H1 (cell line): ENCODE measurements at regions not wholly inside any gene's neighbourhood (a gene's known extent, or its start where the extent isn't known, plus 50 kb on each side); places are given as distances from the start of the nearest gene placed in this dataset.

Experiments used
- CTCF ChIA-PET: fragments of 300-600 bp; sonication (Branson Sonifier 250); formaldehyde crosslinking; loops from one replicate; lab custom pipeline; 2021; ENCODE audit not compliant: partially characterized antibody; lab: Charles Lee
- POLR2A ChIA-PET: fragments of 300-600 bp; sonication (Branson Sonifier 250); formaldehyde crosslinking; loops from one replicate; lab custom pipeline; 2021; ENCODE audit warnings: inconsistent platforms; ENCODE audit not compliant: partially characterized antibody; lab: Charles Lee
- DNase-seq, 2 experiments: peaks; one replicate each; pipeline versions ENCODE4 v3.0.0 to v3.0.0-alpha.2; 2010 to 2022; ENCODE audit warnings: low spot score in 2 of 2, low read depth in 1 of 2, mixed read lengths in 1 of 2
- FAIRE-seq: peaks from 2 replicates; lab custom pipeline; 2011; peaks lifted over from hg19 to GRCh38; lab: Jason Lieb, UNC
- H2AFZ ChIP-seq: 2 replicates; pipeline ENCODE4 v1.8.1; 2012; ENCODE audit warnings: low read length, inconsistent platforms
- H2AK5ac ChIP-seq: 2 replicates; pipeline ENCODE4 v1.6.1; 2013; ENCODE audit warnings: low read depth, low read length
- H2BK120ac ChIP-seq: replicated peaks from 2 replicates; pipeline ENCODE3; 2013; ENCODE audit warnings: low read depth, low read length, inconsistent platforms
- H2BK12ac ChIP-seq: 2 replicates; pipeline ENCODE4 v1.6.1; 2013; ENCODE audit warnings: low read depth, low read length
- H2BK15ac ChIP-seq: 2 replicates; pipeline ENCODE4 v1.6.1; 2013; ENCODE audit warnings: low read length
- H2BK20ac ChIP-seq: 2 replicates; pipeline ENCODE4 v1.6.1; 2013; ENCODE audit warnings: low read length
- H2BK5ac ChIP-seq: 2 replicates; pipeline ENCODE4 v1.6.1; 2013; ENCODE audit warnings: low read depth, low read length
- H3K14ac ChIP-seq: 2 replicates; pipeline ENCODE4 v1.6.1; 2013; ENCODE audit warnings: inconsistent platforms; ENCODE audit not compliant: insufficient read length
- H3K18ac ChIP-seq: 2 replicates; pipeline ENCODE4 v1.6.1; 2013; ENCODE audit warnings: low read length; ENCODE audit errors: extremely low read depth
- H3K23ac ChIP-seq: 2 replicates; pipeline ENCODE4 v1.6.1; 2013; ENCODE audit warnings: inconsistent platforms; ENCODE audit not compliant: insufficient read length
- H3K23me2 ChIP-seq: 2 replicates; pipeline ENCODE4 v1.6.1; 2013; ENCODE audit warnings: low read depth, low read length
- H3K27ac ChIP-seq: 2 replicates; pipeline ENCODE4 v1.6.1; 2011; ENCODE audit warnings: low read depth, low read length, inconsistent platforms
- H3K27me3 ChIP-seq, 4 experiments: replicated peaks in 1 of 4; 1 replicate in 1 of 4; 2 replicates in 3 of 4; pipeline versions ENCODE4 v1.6.1 to v1.8.1; 2011 to 2013; ENCODE audit warnings: low read length in 3 of 4, mild to moderate bottlenecking in 3 of 4, inconsistent platforms in 2 of 4, mixed read lengths in 2 of 4, moderate library complexity in 1 of 4; ENCODE audit not compliant: control insufficient read depth in 3 of 4, insufficient read depth in 3 of 4; ENCODE audit errors: extremely low read depth in 1 of 4
- H3K36me3 ChIP-seq, 4 experiments: 2 replicates each; pipeline versions ENCODE4 v1.6.1 to v1.8.1; 2011 to 2013; ENCODE audit warnings: mild to moderate bottlenecking in 4 of 4, low read length in 3 of 4, moderate library complexity in 2 of 4, control low read depth in 1 of 4, inconsistent platforms in 1 of 4; ENCODE audit not compliant: insufficient read depth in 4 of 4, control insufficient read depth in 2 of 4
- H3K4ac ChIP-seq: replicated peaks from 2 replicates; pipeline ENCODE3; 2013; ENCODE audit warnings: low read length, low read depth, mixed read lengths, inconsistent platforms; ENCODE audit not compliant: insufficient read length
- H3K4me1 ChIP-seq, 4 experiments: replicated peaks in 1 of 4; 1 replicate in 1 of 4; 2 replicates in 3 of 4; pipeline versions ENCODE4 v1.6.1 to v1.8.1; 2011 to 2013; ENCODE audit warnings: low read length in 3 of 4, inconsistent platforms in 2 of 4, mixed read lengths in 1 of 4; ENCODE audit not compliant: insufficient read depth in 4 of 4, control insufficient read depth in 3 of 4
- H3K4me2 ChIP-seq, 2 experiments: 2 replicates each; pipeline versions ENCODE4 v1.6.1 to v1.8.1; 2011 to 2013; ENCODE audit warnings: low read depth in 2 of 2, low read length in 2 of 2, control low read depth in 1 of 2, inconsistent platforms in 1 of 2, mild to moderate bottlenecking in 1 of 2; ENCODE audit not compliant: insufficient read depth in 1 of 2
- H3K4me3 ChIP-seq, 4 experiments: fragments of 200-600, 300-600 bp in 1 of 4; sonication (generic), shearing (Covaris generic), sonication (Bioruptor Twin) in 1 of 4; 2 replicates each; pipeline versions ENCODE4 v1.5.1 to v1.8.1; 2011 to 2016; ENCODE audit warnings: low read length in 4 of 4, low read depth in 3 of 4, control low read depth in 2 of 4, inconsistent platforms in 2 of 4, mild to moderate bottlenecking in 2 of 4, mixed read lengths in 1 of 4, moderate library complexity in 1 of 4; ENCODE audit not compliant: insufficient read depth in 2 of 4; ENCODE audit errors: extremely low read depth in 1 of 4
- H3K56ac ChIP-seq: replicated peaks from 2 replicates; pipeline ENCODE3; 2013; ENCODE audit warnings: low read depth, mild to moderate bottlenecking, mixed read lengths, low read length, inconsistent platforms; ENCODE audit not compliant: insufficient read length
- H3K79me1 ChIP-seq: 2 replicates; pipeline ENCODE4 v1.6.1; 2013; ENCODE audit warnings: low read depth, low read length, control low read depth
- H3K79me2 ChIP-seq, 2 experiments: 2 replicates each; pipeline versions ENCODE4 v1.6.1 to v1.8.1; 2012 to 2013; ENCODE audit warnings: low read length in 2 of 2, mild to moderate bottlenecking in 2 of 2, inconsistent platforms in 1 of 2; ENCODE audit not compliant: insufficient read depth in 2 of 2, control insufficient read depth in 1 of 2
- H3K9ac ChIP-seq, 4 experiments: replicated peaks in 1 of 4; 1 replicate in 1 of 4; 2 replicates in 3 of 4; pipeline versions ENCODE4 v1.6.1 to v1.8.1; 2011 to 2013; ENCODE audit warnings: low read depth in 3 of 4, low read length in 3 of 4, control low read depth in 2 of 4, mild to moderate bottlenecking in 2 of 4, moderate library complexity in 2 of 4, inconsistent platforms in 1 of 4; ENCODE audit errors: extremely low read depth in 1 of 4
- H3K9me3 ChIP-seq, 2 experiments: 2 replicates each; pipeline versions ENCODE4 v1.6.1 to v1.8.1; 2012 to 2013; ENCODE audit warnings: mild to moderate bottlenecking in 2 of 2, moderate library complexity in 2 of 2, control low read depth in 1 of 2, inconsistent platforms in 1 of 2, low read depth in 1 of 2, low read length in 1 of 2, mixed read lengths in 1 of 2; ENCODE audit not compliant: insufficient read depth in 2 of 2
- H4K20me1 ChIP-seq, 2 experiments: replicated peaks in 1 of 2; 2 replicates each; pipeline versions ENCODE3 to v1.8.1; 2011 to 2013; ENCODE audit warnings: inconsistent platforms in 2 of 2, low read length in 2 of 2, mild to moderate bottlenecking in 1 of 2; ENCODE audit not compliant: insufficient read depth in 2 of 2, control insufficient read depth in 1 of 2
- H4K5ac ChIP-seq: 2 replicates; pipeline ENCODE4 v1.6.1; 2013; ENCODE audit warnings: low read length, low read depth, mixed read lengths, inconsistent platforms; ENCODE audit not compliant: insufficient read length
- H4K8ac ChIP-seq: 2 replicates; pipeline ENCODE4 v1.8.0; 2013; ENCODE audit warnings: mild to moderate bottlenecking, moderate library complexity, low read length, inconsistent platforms; ENCODE audit not compliant: insufficient read depth; ENCODE audit errors: extremely low read depth
- H4K91ac ChIP-seq: replicated peaks from 2 replicates; pipeline ENCODE3; 2013; ENCODE audit warnings: low read length, mixed read lengths, inconsistent platforms; ENCODE audit not compliant: insufficient read length
- POLR2AphosphoS5 ChIP-seq: IDR thresholded peaks from 2 replicates; pipeline ENCODE4 v1.6.1; 2011; ENCODE audit warnings: low read depth, low read length
- WGBS, 2 experiments: shearing (Covaris generic) in 1 of 2; methylation state at CpG; one replicate each; pipeline versions ENCODE4 v1.1.6 to v1.1.7; 2013 to 2015; ENCODE audit warnings: low lambda C conversion rate in 2 of 2, mixed read lengths in 2 of 2, inconsistent platforms in 1 of 2, low coverage in 1 of 2, missing lambda C conversion rate in 1 of 2; ENCODE audit not compliant: insufficient replicate concordance in 2 of 2, insufficient coverage in 1 of 2, insufficient read length in 1 of 2; ENCODE audit errors: extremely low coverage in 1 of 2, missing lambda C conversion rate in 1 of 2; 5-methylcytosine and 5-hydroxymethylcytosine counted together

- Histone ChIP-seq H3K36me3 (no peaks in the 10 kb centered on the region), H3K79me2 (no peaks in the 10 kb centered on the region), H4K91ac (no peak overlapping the region), H2BK120ac (no peak overlapping the region), H3K9ac (no peak overlapping the region), H2AK5ac (no peak overlapping the region), H3K4me1 (no peaks in the 10 kb centered on the region), H3K4ac (no peak overlapping the region), H4K8ac (no peak overlapping the region), H3K9me3 (no peaks in the 10 kb centered on the region), H4K20me1 (no peaks in the 10 kb centered on the region), H3K4me3 (no peak overlapping the region), H3K4me2 (no peak overlapping the region), H3K27ac (no peak overlapping the region), H3K79me1 (no peaks in the 10 kb centered on the region), H3K23me2 (no peaks in the 10 kb centered on the region), H3K27me3 (no peaks in the 10 kb centered on the region), H3K14ac (no peak overlapping the region), H2BK15ac (no peak overlapping the region), H3K23ac (no peak overlapping the region), H3K56ac (no peak overlapping the region), H2BK12ac (no peak overlapping the region), H3K18ac (no peak overlapping the region), H2AFZ (0 out of 2 replicates have a peak overlapping the region, but pooled peaks have one; percentile 23), H4K5ac (no peak overlapping the region), H2BK20ac (no peak overlapping the region), H2BK5ac (no peak overlapping the region)
- DNase-seq (no peak), FAIRE-seq (no peak)
- CTCF ChIA-PET = interaction anchor here (0.6 to 1.3 kb wide), 2 partner anchors 9 to 45 kb away, joined by 3 to 4 read pairs; no protein-coding TSS in a partner anchor
- POLR2A ChIA-PET = no interaction called here
- 87% methylated on average over 2 of the region's 2 CpGs; no CpG with 5 or more reads in 1 of the 2 experiments for WGBS, 2 experiments
- no peak for TF ChIP-seq POLR2AphosphoS5
These were observed 466.5 kb upstream of the PDZRN3 start for GRCh38 chr3:74091204-74091603.
